GM12873 (cell line): ENCODE measurements at regions not wholly inside any gene's neighbourhood (a gene's known extent, or its start where the extent isn't known, plus 50 kb on each side); places are given as distances from the start of the nearest gene placed in this dataset.

Experiments used
- TF ChIP-seq, protein P1 (sequence below): IDR thresholded peaks from 2 replicates; pipeline ENCODE4 v1.5.1; 2012; ENCODE audit warnings: low read depth, mild to moderate bottlenecking, moderate library complexity, low read length, control low read depth; ENCODE audit not compliant: insufficient read depth; ENCODE audit errors: missing control alignments

- TF ChIP-seq, protein P1, sequence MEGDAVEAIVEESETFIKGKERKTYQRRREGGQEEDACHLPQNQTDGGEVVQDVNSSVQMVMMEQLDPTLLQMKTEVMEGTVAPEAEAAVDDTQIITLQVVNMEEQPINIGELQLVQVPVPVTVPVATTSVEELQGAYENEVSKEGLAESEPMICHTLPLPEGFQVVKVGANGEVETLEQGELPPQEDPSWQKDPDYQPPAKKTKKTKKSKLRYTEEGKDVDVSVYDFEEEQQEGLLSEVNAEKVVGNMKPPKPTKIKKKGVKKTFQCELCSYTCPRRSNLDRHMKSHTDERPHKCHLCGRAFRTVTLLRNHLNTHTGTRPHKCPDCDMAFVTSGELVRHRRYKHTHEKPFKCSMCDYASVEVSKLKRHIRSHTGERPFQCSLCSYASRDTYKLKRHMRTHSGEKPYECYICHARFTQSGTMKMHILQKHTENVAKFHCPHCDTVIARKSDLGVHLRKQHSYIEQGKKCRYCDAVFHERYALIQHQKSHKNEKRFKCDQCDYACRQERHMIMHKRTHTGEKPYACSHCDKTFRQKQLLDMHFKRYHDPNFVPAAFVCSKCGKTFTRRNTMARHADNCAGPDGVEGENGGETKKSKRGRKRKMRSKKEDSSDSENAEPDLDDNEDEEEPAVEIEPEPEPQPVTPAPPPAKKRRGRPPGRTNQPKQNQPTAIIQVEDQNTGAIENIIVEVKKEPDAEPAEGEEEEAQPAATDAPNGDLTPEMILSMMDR = no peak
These were observed 77.4 kb upstream of the DOCK9 start for GRCh38 chr13:99055281-99055680.

- TF ChIP-seq, protein P1 = no peak
These were observed 77.9 kb upstream of the DOCK9 start for GRCh38 chr13:99055735-99056134.

DNA sequence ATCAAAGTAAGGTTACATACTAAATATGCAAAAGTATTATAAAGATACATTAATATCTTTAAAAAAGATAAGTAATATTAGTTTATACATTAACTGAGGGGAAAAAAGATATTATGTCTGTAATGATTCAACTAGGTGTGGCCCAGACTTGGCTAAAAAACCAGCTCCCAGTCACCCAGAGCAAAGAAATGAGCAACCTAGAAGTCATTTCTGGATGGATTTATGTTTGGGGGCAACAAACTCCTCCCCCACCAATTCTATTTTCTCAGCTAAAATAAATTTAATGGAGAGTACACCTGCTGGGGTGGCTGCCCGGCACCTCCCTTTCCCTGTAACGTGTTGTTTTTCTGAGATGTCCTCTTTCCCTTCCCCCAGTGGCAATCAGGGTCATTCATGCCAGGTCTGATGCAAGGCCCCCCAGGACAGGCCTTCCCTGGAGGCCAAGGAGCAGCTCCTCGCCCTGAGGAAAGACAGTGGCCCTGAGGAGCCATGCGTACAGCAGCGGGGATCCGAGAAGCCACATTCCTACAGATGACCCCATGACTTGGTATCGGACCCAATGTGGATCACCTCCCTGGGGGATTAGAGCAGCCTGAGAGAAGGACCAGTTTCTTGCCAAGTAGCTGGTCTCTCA lies 78.6 kb upstream of the DOCK9 start:
- TF ChIP-seq, protein P1 = no peak

- TF ChIP-seq, protein P1 = no peak
These were observed 79.6 kb upstream of the DOCK9 start for GRCh38 chr13:99057310-99057975.

DNA sequence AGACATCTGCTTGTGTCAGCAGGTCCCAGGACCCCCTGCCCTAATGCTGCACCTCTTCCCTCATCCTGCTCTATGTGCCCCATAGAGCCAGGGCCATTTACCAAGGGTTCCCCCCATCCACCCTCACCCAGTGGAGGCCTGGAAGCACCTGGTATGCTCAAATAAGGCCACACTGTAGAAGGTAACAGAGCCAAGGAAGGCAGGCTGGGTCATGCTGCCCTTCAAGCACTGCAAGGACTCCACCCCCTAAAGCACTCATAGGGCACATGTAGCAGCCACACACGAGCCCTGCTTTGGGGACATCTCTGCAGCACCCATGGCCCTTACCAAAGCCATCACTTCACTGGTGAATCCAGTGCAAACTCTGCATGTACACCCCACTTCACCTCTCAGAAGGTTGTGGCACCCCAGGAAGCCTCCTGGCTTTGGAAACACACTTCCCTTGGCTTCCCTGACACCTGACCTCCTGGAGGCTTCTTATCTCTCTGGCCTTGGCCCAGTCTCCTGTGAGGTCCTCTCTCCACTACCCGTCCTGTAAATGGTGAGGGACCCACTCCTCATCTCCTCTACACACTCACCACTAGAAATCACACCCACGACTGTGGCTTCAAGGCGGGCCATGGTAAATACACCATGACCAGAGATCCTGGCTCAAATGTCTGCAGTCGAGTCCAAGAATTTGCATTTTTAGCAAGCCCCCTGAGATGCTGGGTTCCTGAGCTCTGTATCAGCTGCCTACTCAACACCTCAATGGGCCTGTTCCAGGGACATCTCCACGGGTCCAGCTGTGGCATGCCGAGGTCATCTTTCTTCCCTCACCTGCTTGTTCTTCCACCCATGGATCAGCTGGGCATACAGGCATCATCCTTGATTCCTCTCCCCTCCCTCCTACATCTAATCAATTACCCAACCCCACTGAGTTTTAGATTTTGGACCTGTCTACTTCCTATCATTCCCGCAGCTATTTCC lies 80.9 kb upstream of the DOCK9 start:
- TF ChIP-seq, protein P1 = no peak

DNA sequence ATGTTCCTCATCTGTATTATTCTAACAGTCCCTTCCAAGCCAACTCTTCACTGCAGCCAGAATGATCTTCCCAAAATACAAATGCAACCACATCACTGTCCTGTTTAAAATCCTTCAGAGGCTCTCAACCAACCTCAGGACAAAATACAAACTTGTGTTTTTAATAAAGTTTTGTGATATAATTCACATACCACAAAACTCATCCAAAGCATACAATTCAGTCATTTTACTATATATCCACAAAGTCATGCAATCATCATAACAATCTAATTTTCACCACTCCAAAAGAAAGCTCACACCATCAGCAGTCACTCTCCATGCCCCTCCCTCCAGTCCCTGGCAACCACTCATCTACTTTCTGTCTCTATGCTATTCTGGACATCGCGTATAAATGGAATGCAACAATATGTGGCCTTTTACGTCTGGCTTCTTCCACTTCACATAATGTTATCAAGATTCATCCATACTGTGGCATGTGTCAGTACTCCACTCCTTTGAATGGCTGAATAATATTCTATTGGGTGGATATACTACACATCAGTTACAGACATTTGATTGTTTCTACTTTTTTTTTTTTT lies 81.7 kb upstream of the DOCK9 start:
- TF ChIP-seq, protein P1 = no peak

DNA sequence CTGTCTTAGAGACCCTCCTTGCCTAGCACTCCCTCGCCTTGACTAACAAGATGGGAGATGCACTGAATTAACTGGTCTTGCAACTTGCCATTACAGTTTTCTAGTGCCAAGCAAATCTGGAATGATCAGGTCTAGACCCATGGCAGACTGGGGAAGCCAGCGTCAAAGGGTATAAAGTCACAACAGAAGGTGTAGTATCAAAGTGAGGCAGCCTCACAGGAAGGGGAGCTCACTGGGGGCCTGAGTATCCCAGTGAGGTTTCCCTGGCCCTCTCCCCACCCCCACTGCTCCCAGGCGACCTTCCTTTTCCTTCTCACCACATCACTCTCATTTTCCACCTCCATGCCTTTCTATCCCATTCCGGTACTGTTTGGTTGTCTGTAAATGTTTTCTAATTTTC lies 83.5 kb upstream of the DOCK9 start:
- TF ChIP-seq, protein P1 = no peak
